WI38 (cell line): ENCODE measurements at regions not wholly inside any gene's neighbourhood (a gene's known extent, or its start where the extent isn't known, plus 50 kb on each side); places are given as distances from the start of the nearest gene placed in this dataset.
"Not testable (repeated sequence)": the region's sequence is repeated elsewhere in the genome, so short reads cannot be mapped to it uniquely, and the experiment has no call there.

Experiments used
- H3K4me3 ChIP-seq: 2 replicates; pipeline ENCODE4 v1.5.1; 2011; ENCODE audit warnings: low read depth, mild to moderate bottlenecking, control low read depth, low read length
- CTCF ChIP-seq: IDR thresholded peaks from 2 replicates; pipeline ENCODE4 v1.5.1; 2012; ENCODE audit warnings: low read depth, mild to moderate bottlenecking, control low read depth, low read length

- no peak for TF ChIP-seq CTCF
- no peak overlapping the region for H3K4me3 ChIP-seq
Observed at GRCh38 chr1:185398022-185398421, 81.0 kb upstream of the IVNS1ABP start.

GRCh38 chr1:185397183-185397582 is 80.1 kb upstream of the IVNS1ABP start:
- H3K4me3 ChIP-seq: no peak overlapping the region
- TF ChIP-seq CTCF: no peak

- H3K4me3 ChIP-seq: no peak overlapping the region
- TF ChIP-seq CTCF: no peak
Observed at GRCh38 chr1:185396126-185396525, 79.1 kb upstream of the IVNS1ABP start.

- TF ChIP-seq CTCF: no peak
- H3K4me3 ChIP-seq: no peak overlapping the region
Observed at GRCh38 chr1:185393815-185394214, 76.8 kb upstream of the IVNS1ABP start.

GRCh38 chr1:185393205-185393604 is 76.2 kb upstream of the IVNS1ABP start:
- H3K4me3 ChIP-seq: no peak overlapping the region
- no peak for TF ChIP-seq CTCF

- TF ChIP-seq CTCF: no peak
- H3K4me3 ChIP-seq: no peak overlapping the region
Observed at GRCh38 chr1:185388815-185389214, 71.8 kb upstream of the IVNS1ABP start.

GRCh38 chr1:185388346-185388745 is 71.3 kb upstream of the IVNS1ABP start:
- no peak for TF ChIP-seq CTCF
- no peak overlapping the region for H3K4me3 ChIP-seq

- H3K4me3 ChIP-seq: no peak overlapping the region
- no peak for TF ChIP-seq CTCF
Observed at GRCh38 chr1:185385991-185386390, 68.9 kb upstream of the IVNS1ABP start.

GRCh38 chr1:185383805-185384204 is 66.8 kb upstream of the IVNS1ABP start:
- not testable (repeated sequence) for H3K4me3 ChIP-seq
